Prostate gland (tissue), 2 donors: ENCODE measurements at regions not wholly inside any gene's neighbourhood (a gene's known extent, or its start where the extent isn't known, plus 50 kb on each side); places are given as distances from the start of the nearest gene placed in this dataset.

Source experiments
- DNase-seq: peaks from one replicate; pipeline ENCODE4 v3.0.0-alpha.2; 2019; ENCODE audit warnings: low spot score
- H3K27ac ChIP-seq, 2 donors: fragments of 200-600 bp; sonication (generic); 2 replicates each; pipeline ENCODE4 v1.5.1; 2017 to 2019
- H3K27me3 ChIP-seq: fragments of 200-600 bp; sonication (generic); replicated peaks from 2 replicates; pipeline ENCODE4 v1.5.1; 2019; ENCODE audit not compliant: insufficient read depth
- H3K36me3 ChIP-seq, 2 donors: fragments of 200-600 bp; sonication (generic); 1 replicate in 1 of 2; 2 replicates in 1 of 2; pipeline versions ENCODE4 v1.5.1 to v1.8.1; 2017 to 2019
- H3K4me1 ChIP-seq: fragments of 200-600 bp; sonication (generic); replicated peaks from 2 replicates; pipeline ENCODE4 v1.5.1; 2019
- H3K4me3 ChIP-seq, 2 donors: fragments of 200-600 bp; sonication (generic); 2 replicates each; pipeline ENCODE4 v1.5.1; 2017 to 2019
- H3K9me3 ChIP-seq: fragments of 200-600 bp; sonication (generic); 2 replicates; pipeline ENCODE4 v1.5.1; 2017
- CTCF ChIP-seq, 4 experiments: fragments of 200-600 bp in 2 of 4; fragments of 450-650 bp in 2 of 4; sonication (generic) in 2 of 4; IDR thresholded peaks; 1 replicate in 3 of 4; 2 replicates in 1 of 4; pipeline ENCODE4 v1.5.1; 2016 to 2019; ENCODE audit warnings: antibody characterized with exemption in 4 of 4, mild to moderate bottlenecking in 2 of 4, moderate library complexity in 2 of 4
- POLR2A ChIP-seq: fragments of 450-650 bp; IDR thresholded peaks from one replicate; pipeline ENCODE4 v1.6.1; 2016; ENCODE audit warnings: antibody characterized with exemption, mild to moderate bottlenecking
- POLR2AphosphoS5 ChIP-seq: sonication (generic); formaldehyde crosslinking; IDR thresholded peaks from one replicate; pipeline ENCODE4 v1.6.1; 2017; ENCODE audit warnings: antibody characterized with exemption
- WGBS: methylation state at CpG from one replicate; pipeline ENCODE4 v1.1.5; 2018; 5-methylcytosine and 5-hydroxymethylcytosine counted together
- intact Hi-C: fragments of 100-400 bp; cut with DNase I; formaldehyde crosslinking; loops from one replicate; pipeline ENCODE4 v1.14.2; 2022

- H3K4me1 ChIP-seq: no peaks in the 10 kb centered on the region
- H3K4me3 ChIP-seq: no peak overlapping the region
- TF ChIP-seq CTCF (IDR thresholded peaks at IDR 0.05): no peak
- TF ChIP-seq POLR2AphosphoS5: no peak
- no peak for TF ChIP-seq POLR2A
- intact Hi-C loops: no loop called here
- DNase-seq: no peak
- H3K27ac ChIP-seq: no peak overlapping the region
- 87% methylated on average over 4 of the region's 4 CpGs for WGBS
- no peaks in the 10 kb centered on the region for H3K27me3 ChIP-seq
- no peaks in the 10 kb centered on the region for H3K9me3 ChIP-seq
- no peaks in the 10 kb centered on the region for H3K36me3 ChIP-seq
Measured at GRCh38 chr18:46311491-46311890, 207.3 kb downstream of the HAUS1 start.

GRCh38 chr18:46312221-46312620 lies 208.0 kb downstream of the HAUS1 start:
- H3K27ac ChIP-seq: no peak overlapping the region
- no peak overlapping the region for H3K4me3 ChIP-seq
- TF ChIP-seq CTCF (IDR thresholded peaks at IDR 0.05) (no peak), POLR2AphosphoS5 (no peak), POLR2A (no peak)
- H3K36me3 ChIP-seq: no peaks in the 10 kb centered on the region
- no peaks in the 10 kb centered on the region for H3K9me3 ChIP-seq
- H3K4me1 ChIP-seq: no peaks in the 10 kb centered on the region
- no peak for DNase-seq
- H3K27me3 ChIP-seq: no peaks in the 10 kb centered on the region
- whole genome bisulfite sequencing: 76% methylated on average over 6 of the region's 6 CpGs
- intact Hi-C loops: no loop called here

- TF ChIP-seq POLR2A: no peak
- no peak for TF ChIP-seq CTCF (IDR thresholded peaks at IDR 0.05)
- TF ChIP-seq POLR2AphosphoS5: no peak
- WGBS: 93% methylated on average over 6 of the region's 6 CpGs
- H3K4me3 ChIP-seq: no peak overlapping the region
- no peak overlapping the region for H3K27ac ChIP-seq
- no peaks in the 10 kb centered on the region for H3K36me3 ChIP-seq
- intact Hi-C loops: no loop called here
- H3K27me3 ChIP-seq: no peaks in the 10 kb centered on the region
- no peaks in the 10 kb centered on the region for H3K9me3 ChIP-seq
- H3K4me1 ChIP-seq: no peaks in the 10 kb centered on the region
- no peak for DNase-seq
Measured at GRCh38 chr18:46313521-46313920, 209.3 kb downstream of the HAUS1 start.

GRCh38 chr18:46314011-46314410 lies 209.8 kb downstream of the HAUS1 start:
- H3K4me1 ChIP-seq: no peaks in the 10 kb centered on the region
- DNase-seq: no peak
- H3K27ac ChIP-seq: no peak overlapping the region
- TF ChIP-seq POLR2AphosphoS5: no peak
- TF ChIP-seq POLR2A: no peak
- TF ChIP-seq CTCF (IDR thresholded peaks at IDR 0.05): no peak
- WGBS: 96% methylated on average over 7 of the region's 7 CpGs
- H3K9me3 ChIP-seq: no peaks in the 10 kb centered on the region
- intact Hi-C loops: no loop called here
- no peaks in the 10 kb centered on the region for H3K36me3 ChIP-seq
- no peak overlapping the region for H3K4me3 ChIP-seq
- H3K27me3 ChIP-seq: no peaks in the 10 kb centered on the region

- 79% methylated on average over 2 of the region's 2 CpGs for whole genome bisulfite sequencing
- H3K27me3 ChIP-seq: no peaks in the 10 kb centered on the region
- DNase-seq: no peak
- H3K4me3 ChIP-seq: no peak overlapping the region
- no peaks in the 10 kb centered on the region for H3K4me1 ChIP-seq
- no peak for TF ChIP-seq POLR2AphosphoS5
- no peak for TF ChIP-seq POLR2A
- no peak for TF ChIP-seq CTCF (IDR thresholded peaks at IDR 0.05)
- H3K36me3 ChIP-seq: no peaks in the 10 kb centered on the region
- intact Hi-C loops: no loop called here
- H3K9me3 ChIP-seq: no peaks in the 10 kb centered on the region
- H3K27ac ChIP-seq: no peak overlapping the region
Measured at GRCh38 chr18:46315161-46315560, 211.0 kb downstream of the HAUS1 start.
